ENCODE measurements at regions not wholly inside any gene's neighbourhood (a gene's known extent, or its start where the extent isn't known, plus 50 kb on each side); places are given as distances from the start of the nearest gene placed in this dataset.

DNA sequence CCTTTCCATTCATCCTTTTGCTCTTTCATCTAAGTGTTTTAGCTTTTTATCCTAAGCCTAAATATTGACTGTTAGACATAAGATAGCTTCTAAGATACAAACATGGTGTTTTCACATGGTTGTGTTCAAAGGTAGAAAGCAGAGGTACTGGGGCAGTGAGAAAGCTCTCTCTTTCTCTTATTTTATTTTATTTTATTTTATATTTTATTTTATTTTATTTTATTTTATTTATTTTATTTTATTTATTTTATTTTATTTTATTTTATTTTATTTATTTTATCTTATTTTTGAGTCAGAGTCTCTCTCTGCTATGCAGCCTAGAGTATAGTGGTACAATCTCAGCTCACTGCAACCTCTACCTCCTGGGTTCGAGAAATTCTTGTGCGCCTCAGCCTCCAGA is 287.2 kb downstream of the IKZF2 start:
- TF ChIP-seq CTCF (IDR thresholded peaks at IDR 0.05) (no peak), EZH2phosphoT487 (IDR thresholded peaks at IDR 0.05) (no peak), EZH2 (IDR thresholded peaks at IDR 0.05) (no peak)
